Trophoblast cell (in vitro differentiated cells and primary cell): ENCODE measurements at regions not wholly inside any gene's neighbourhood (a gene's known extent, or its start where the extent isn't known, plus 50 kb on each side); places are given as distances from the start of the nearest gene placed in this dataset.
A peak's percentile ranks its signal among the peaks of the same experiment; 100 is the strongest.
"Not testable (repeated sequence)": the region's sequence is repeated elsewhere in the genome, so short reads cannot be mapped to it uniquely, and the experiment has no call there.

Experiments
- DNase-seq, 2 donors: peaks; one replicate each; pipeline ENCODE4 v3.0.0-alpha.2; 2016
- H2AFZ ChIP-seq: 2 replicates; pipeline ENCODE4 v1.6.1; 2013; ENCODE audit warnings: low read length, moderate library complexity, mild to moderate bottlenecking; ENCODE audit not compliant: insufficient read depth, poor library complexity
- H2AK5ac ChIP-seq: 2 replicates; pipeline ENCODE4 v1.6.1; 2013; ENCODE audit warnings: mild to moderate bottlenecking, low read length
- H2BK120ac ChIP-seq: 2 replicates; pipeline ENCODE4 v1.6.1; 2013; ENCODE audit warnings: low read length, mild to moderate bottlenecking, moderate library complexity; ENCODE audit not compliant: insufficient read depth, poor library complexity
- H2BK12ac ChIP-seq: 2 replicates; pipeline ENCODE4 v1.6.1; 2013; ENCODE audit warnings: mild to moderate bottlenecking, low read length, moderate library complexity
- H2BK5ac ChIP-seq: 2 replicates; pipeline ENCODE4 v1.6.1; 2013; ENCODE audit warnings: low read length, low read depth, moderate library complexity, mild to moderate bottlenecking; ENCODE audit not compliant: poor library complexity
- H3K14ac ChIP-seq: 2 replicates; pipeline ENCODE4 v1.6.1; 2013; ENCODE audit warnings: mild to moderate bottlenecking, low read length
- H3K18ac ChIP-seq: 2 replicates; pipeline ENCODE4 v1.6.1; 2013; ENCODE audit warnings: mild to moderate bottlenecking, low read length
- H3K23ac ChIP-seq: 2 replicates; pipeline ENCODE4 v1.6.1; 2013; ENCODE audit warnings: low read length
- H3K27ac ChIP-seq: 2 replicates; pipeline ENCODE4 v1.5.1; 2013; ENCODE audit warnings: low read depth, mild to moderate bottlenecking, inconsistent platforms, low read length, moderate library complexity
- H3K27me3 ChIP-seq: 2 replicates; pipeline ENCODE4 v1.6.1; 2013; ENCODE audit warnings: inconsistent platforms, mild to moderate bottlenecking, low read length, moderate library complexity; ENCODE audit not compliant: insufficient read depth
- H3K36me3 ChIP-seq, 2 experiments: 1 replicate in 1 of 2; 2 replicates in 1 of 2; pipeline ENCODE4 v1.6.1; 2013; ENCODE audit warnings: low read length in 2 of 2, mild to moderate bottlenecking in 2 of 2, moderate library complexity in 1 of 2; ENCODE audit not compliant: insufficient read depth in 2 of 2, control insufficient read depth in 1 of 2
- H3K4ac ChIP-seq: 2 replicates; pipeline ENCODE4 v1.6.1; 2013; ENCODE audit warnings: low read depth, mild to moderate bottlenecking, low read length, moderate library complexity
- H3K4me1 ChIP-seq, 2 experiments: 1 replicate in 1 of 2; 2 replicates in 1 of 2; pipeline ENCODE4 v1.6.1; 2013; ENCODE audit warnings: low read length in 2 of 2, mild to moderate bottlenecking in 2 of 2, moderate library complexity in 1 of 2; ENCODE audit not compliant: insufficient read depth in 2 of 2, control insufficient read depth in 1 of 2
- H3K4me2 ChIP-seq: 2 replicates; pipeline ENCODE4 v1.6.1; 2013; ENCODE audit warnings: inconsistent platforms, mild to moderate bottlenecking, low read length, moderate library complexity
- H3K4me3 ChIP-seq: 2 replicates; pipeline ENCODE4 v1.5.1; 2013; ENCODE audit warnings: mild to moderate bottlenecking, low read depth, low read length, inconsistent platforms
- H3K79me1 ChIP-seq: one replicate; pipeline ENCODE4 v1.6.1; 2013; ENCODE audit warnings: low read length
- H3K79me2 ChIP-seq: 2 replicates; pipeline ENCODE4 v1.6.1; 2013; ENCODE audit warnings: low read length, mild to moderate bottlenecking; ENCODE audit not compliant: control insufficient read depth, insufficient read depth, poor library complexity
- H3K9ac ChIP-seq: 2 replicates; pipeline ENCODE4 v1.6.1; 2013; ENCODE audit warnings: mild to moderate bottlenecking, low read length
- H3K9me3 ChIP-seq: 2 replicates; pipeline ENCODE4 v1.6.1; 2013; ENCODE audit warnings: low read depth, mild to moderate bottlenecking, control low read depth, inconsistent platforms, low read length; ENCODE audit not compliant: insufficient read depth
- H4K12ac ChIP-seq: 2 replicates; pipeline ENCODE4 v1.6.1; 2013; ENCODE audit warnings: low read depth, mild to moderate bottlenecking, low read length, moderate library complexity
- H4K8ac ChIP-seq: 2 replicates; pipeline ENCODE4 v1.6.1; 2013; ENCODE audit warnings: low read depth, mild to moderate bottlenecking, low read length, moderate library complexity
- H4K91ac ChIP-seq: one replicate; pipeline ENCODE4 v1.6.1; 2013; ENCODE audit warnings: low read depth, mild to moderate bottlenecking, low read length, moderate library complexity
- WGBS: extraction: QIAGEN DNeasy Blood & Tissue Kit; methylation state at CpG from one replicate; pipeline ENCODE4 v1.1.7; 2013; ENCODE audit warnings: missing lambda C conversion rate; ENCODE audit not compliant: insufficient read length, insufficient coverage; ENCODE audit errors: extremely low coverage; 5-methylcytosine and 5-hydroxymethylcytosine counted together

GRCh38 chr3:87740894-87741293 is 317.9 kb downstream of the CGGBP1 start:
- not testable (repeated sequence) for H2AK5ac ChIP-seq, H2BK120ac ChIP-seq, H3K18ac ChIP-seq

DNA sequence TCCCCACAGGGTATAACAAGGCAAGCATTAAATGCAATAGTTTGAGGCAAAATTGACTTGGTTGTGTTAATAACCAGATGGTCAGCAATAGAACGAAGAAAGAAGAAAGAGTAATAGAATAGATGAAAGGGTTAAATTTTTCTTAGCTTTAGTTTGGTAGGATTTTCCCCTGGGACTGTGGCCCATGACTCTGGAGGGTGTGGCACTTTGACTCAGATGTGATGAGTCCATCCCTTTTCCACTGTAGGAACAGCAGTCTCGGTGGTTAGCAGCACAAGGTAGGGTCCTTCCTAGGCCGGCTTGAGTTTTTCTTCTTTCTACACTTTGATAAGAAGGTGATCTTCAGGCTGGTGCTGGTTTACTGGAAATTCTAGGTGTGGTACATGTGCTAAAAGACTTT is 321.0 kb downstream of the CGGBP1 start:
- H3K4me3 ChIP-seq, H3K27ac ChIP-seq, H3K9me3 ChIP-seq, H3K27me3 ChIP-seq, H3K79me2 ChIP-seq, H3K36me3 ChIP-seq, H3K9ac ChIP-seq, H3K18ac ChIP-seq, H3K14ac ChIP-seq, H3K4ac ChIP-seq, H3K4me2 ChIP-seq, H3K79me1 ChIP-seq, H3K4me1 ChIP-seq, H2AK5ac ChIP-seq, H3K23ac ChIP-seq, H4K8ac ChIP-seq, H4K91ac ChIP-seq, H2BK5ac ChIP-seq, H4K12ac ChIP-seq, H2BK12ac ChIP-seq, DNase-seq, H2AFZ ChIP-seq, H2BK120ac ChIP-seq: not testable (repeated sequence)
- no CpG with 5 or more reads among the region's 3 CpGs for WGBS

More at GRCh38 chr3:87740894-87741293, 317.9 kb downstream of the CGGBP1 start:
- not testable (repeated sequence) for H4K12ac ChIP-seq, H3K27me3 ChIP-seq, H3K79me2 ChIP-seq, H3K36me3 ChIP-seq, H3K14ac ChIP-seq, H3K4me3 ChIP-seq, H3K79me1 ChIP-seq, H3K4me2 ChIP-seq, H2AFZ ChIP-seq, H2BK12ac ChIP-seq, H4K8ac ChIP-seq, H2BK5ac ChIP-seq, H3K9ac ChIP-seq, DNase-seq, H3K27ac ChIP-seq, H3K23ac ChIP-seq, H3K4ac ChIP-seq, H3K9me3 ChIP-seq, H3K4me1 ChIP-seq, H4K91ac ChIP-seq
- no CpG with 5 or more reads among the region's 1 CpG for WGBS

DNA sequence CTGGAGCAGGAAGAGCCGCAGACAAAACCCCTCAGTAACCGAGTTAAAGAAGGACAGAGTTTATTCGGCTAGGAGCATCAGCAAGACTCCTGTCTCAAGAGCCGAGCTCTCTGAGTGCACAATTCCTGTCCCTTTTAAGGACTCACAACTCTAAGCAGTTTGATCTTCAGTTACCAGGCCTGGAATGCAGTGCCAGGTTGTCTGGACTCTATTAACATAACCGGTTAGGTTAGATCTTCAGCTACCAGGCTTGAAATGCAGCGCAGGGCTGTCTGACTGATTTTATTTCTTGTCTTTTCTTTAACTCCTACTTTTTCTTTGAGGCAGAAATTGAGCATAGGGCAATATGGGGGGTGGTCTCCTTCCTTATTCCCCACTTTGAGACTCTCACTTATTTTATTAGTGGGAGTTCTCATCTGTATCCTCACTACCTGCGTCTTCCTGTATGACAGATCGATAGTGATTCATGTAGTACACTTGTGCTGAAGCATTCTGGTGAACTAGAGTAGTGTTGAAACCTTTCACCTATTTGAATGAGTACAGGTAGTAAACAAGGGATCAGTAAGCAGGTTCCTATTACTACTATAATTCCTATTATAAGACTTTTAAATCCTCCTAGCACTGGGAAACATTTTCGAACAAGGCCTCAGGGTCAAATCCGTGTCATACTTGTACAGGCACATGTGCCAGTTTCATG is 325.0 kb downstream of the CGGBP1 start:
- no peak overlapping the region for H3K9ac ChIP-seq

DNA sequence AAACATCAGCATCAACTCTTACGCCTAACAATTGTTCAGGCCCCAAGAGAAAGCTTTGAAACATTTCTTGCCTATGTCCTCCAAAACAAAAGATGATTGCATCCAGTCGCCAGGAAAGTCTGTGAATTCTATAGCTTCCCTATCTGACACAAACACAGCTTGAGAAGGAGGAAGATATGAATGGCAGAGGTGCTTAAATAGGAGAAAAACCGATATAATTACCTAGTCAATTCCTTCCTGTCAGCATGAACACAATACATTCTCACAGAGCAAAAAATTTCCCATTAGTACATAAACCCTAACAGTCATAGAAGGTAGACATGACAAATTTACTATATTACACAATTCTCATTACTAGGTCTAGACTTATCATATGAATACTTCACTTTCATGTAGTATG is 326.5 kb downstream of the CGGBP1 start:
- Histone ChIP-seq H2BK12ac (no peak overlapping the region), H3K23ac (no peak overlapping the region), H4K12ac (no peak overlapping the region), H3K14ac (no peak overlapping the region), H3K9me3 (no peaks in the 10 kb centered on the region), H2AFZ (no peak overlapping the region), H3K36me3 (no peaks in the 10 kb centered on the region), H3K79me2 (no peaks in the 10 kb centered on the region), H3K9ac (no peak overlapping the region), H4K8ac (no peak overlapping the region), H3K27me3 (no peaks in the 10 kb centered on the region), H3K79me1 (no peaks in the 10 kb centered on the region), H3K4me3 (no peak overlapping the region), H2BK5ac (no peak overlapping the region), H3K27ac (no peak overlapping the region), H2BK120ac (no peak overlapping the region), H4K91ac (no peak overlapping the region), H2AK5ac (no peak overlapping the region), H3K18ac (no peak overlapping the region), H3K4ac (no peak overlapping the region), H3K4me1 (peaks cover 0 to 2% of the 10 kb centered on the region in 2 experiments), H3K4me2 (no peak overlapping the region)
- no CpG with 5 or more reads among the region's 3 CpGs for WGBS
- no peak for DNase-seq

More for the DNA sequence above, 325.0 kb downstream of the CGGBP1 start:
- no peak overlapping the region for H2AK5ac ChIP-seq
- no peaks in the 10 kb centered on the region for H3K79me2 ChIP-seq
- H3K4ac ChIP-seq, result no peak overlapping the region
- no peak overlapping the region for H3K23ac ChIP-seq
- WGBS, result no CpG with 5 or more reads among the region's 10 CpGs
- no peak overlapping the region for H3K18ac ChIP-seq
- H3K9me3 ChIP-seq, result no peaks in the 10 kb centered on the region
- peak; percentile 12 to 75 for DNase-seq
- peak overlapping the region; percentile 40 for H3K4me2 ChIP-seq
- H3K4me3 ChIP-seq, result no peak overlapping the region
- H3K4me1 ChIP-seq, result peaks cover 0 to 2% of the 10 kb centered on the region in 2 experiments
- no peak overlapping the region for H4K91ac ChIP-seq
- no peak overlapping the region for H2BK5ac ChIP-seq
- no peak overlapping the region for H3K14ac ChIP-seq
- H3K27me3 ChIP-seq, result no peaks in the 10 kb centered on the region
- no peaks in the 10 kb centered on the region for H3K79me1 ChIP-seq
- no peak overlapping the region for H4K12ac ChIP-seq
- no peak overlapping the region for H2BK12ac ChIP-seq
- no peak overlapping the region for H2AFZ ChIP-seq
- H3K27ac ChIP-seq, result peak overlapping the region; percentile 58
- H2BK120ac ChIP-seq, result no peak overlapping the region
- no peaks in the 10 kb centered on the region for H3K36me3 ChIP-seq
- H4K8ac ChIP-seq, result no peak overlapping the region
